ENCODE measurements at regions not wholly inside any gene's neighbourhood (a gene's known extent, or its start where the extent isn't known, plus 50 kb on each side); places are given as distances from the start of the nearest gene placed in this dataset.

DNA sequence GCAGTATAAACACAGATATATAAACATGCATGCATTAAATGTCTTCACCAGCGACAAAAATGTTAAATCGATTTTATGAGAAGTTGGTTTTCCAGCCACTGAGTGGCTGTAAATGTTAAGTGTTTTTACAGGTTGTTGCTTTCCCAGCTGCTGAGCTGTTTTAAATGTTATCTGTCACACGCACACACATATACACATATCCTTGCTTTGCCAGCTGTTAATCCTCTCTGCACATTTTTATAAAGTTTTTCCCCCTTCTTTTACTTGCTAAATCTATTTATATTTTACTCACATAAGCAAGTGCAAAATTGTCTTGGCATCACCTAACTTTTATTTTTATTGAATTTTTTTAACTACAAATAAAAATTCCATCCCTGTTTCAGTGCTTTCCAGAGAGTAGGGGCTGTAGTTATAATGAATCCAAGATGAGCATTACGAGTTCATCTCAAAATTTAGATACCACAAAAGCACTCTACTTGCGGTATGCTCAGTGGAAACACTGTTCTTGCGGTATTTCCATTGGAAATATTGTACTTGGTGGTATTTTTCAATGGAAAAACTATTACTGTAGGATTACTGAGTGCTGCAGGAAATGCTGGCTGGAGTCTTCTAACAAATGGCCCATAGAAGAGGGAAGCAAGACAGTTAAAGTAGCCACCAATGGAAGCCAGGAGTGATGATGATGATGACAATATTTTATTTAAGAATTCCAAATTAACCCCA is 124.9 kb upstream of the KCNJ16 start:
- Mint-ChIP-seq H3K36me3 (ENCODE audit: low read depth) (no peaks in the 10 kb centered on the region), H3K27me3 (peaks cover 7% of the 10 kb centered on the region), H3K4me3 (no peak overlapping the region), H3K27ac (no peak overlapping the region), H3K9me3 (peaks cover 3% of the 10 kb centered on the region), H3K4me1 (no peaks in the 10 kb centered on the region)
- ATAC-seq (replicated peaks) = no peak

DNA sequence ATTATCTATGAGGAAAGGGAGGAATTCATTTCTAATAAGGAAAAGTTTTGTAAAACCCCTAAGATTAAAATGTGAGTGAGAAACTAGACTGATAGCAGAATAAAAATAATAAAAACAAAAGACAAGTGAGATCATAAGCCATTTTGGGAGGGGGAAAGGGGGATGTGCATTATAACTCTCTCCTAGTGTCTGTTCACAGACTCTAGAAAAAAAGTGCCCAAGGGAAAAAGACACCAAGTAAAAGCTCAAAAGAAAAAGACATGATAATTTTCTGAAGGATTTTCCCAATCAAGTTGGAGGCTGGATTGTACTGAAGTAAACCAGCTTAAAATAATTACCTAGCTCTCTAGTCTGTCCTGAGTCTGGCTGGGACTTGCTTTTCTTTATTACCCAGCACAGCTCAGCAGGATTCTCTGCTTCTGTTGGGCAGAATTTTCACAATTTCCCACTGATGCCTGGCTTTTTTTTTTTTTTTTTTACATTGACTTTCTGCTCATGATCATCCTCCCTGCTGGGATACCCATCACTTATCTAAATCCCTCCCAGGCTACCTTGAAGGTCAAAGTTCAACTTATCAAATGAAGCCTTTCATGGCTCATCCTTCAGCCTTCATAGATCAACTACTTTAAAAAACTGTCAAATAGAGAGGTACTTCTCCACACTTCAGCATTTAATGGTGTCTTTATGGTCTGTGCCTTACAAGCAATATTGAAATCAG is 124.2 kb upstream of the KCNJ16 start:
- no peak for ATAC-seq (replicated peaks)
- no peak overlapping the region for H3K4me3 Mint-ChIP-seq
- no peaks in the 10 kb centered on the region for H3K36me3 Mint-ChIP-seq (ENCODE audit: low read depth)
- H3K9me3 Mint-ChIP-seq = peaks cover 3% of the 10 kb centered on the region
- no peak overlapping the region for H3K27ac Mint-ChIP-seq
- H3K4me1 Mint-ChIP-seq = no peaks in the 10 kb centered on the region
- H3K27me3 Mint-ChIP-seq = peaks cover 7% of the 10 kb centered on the region

DNA sequence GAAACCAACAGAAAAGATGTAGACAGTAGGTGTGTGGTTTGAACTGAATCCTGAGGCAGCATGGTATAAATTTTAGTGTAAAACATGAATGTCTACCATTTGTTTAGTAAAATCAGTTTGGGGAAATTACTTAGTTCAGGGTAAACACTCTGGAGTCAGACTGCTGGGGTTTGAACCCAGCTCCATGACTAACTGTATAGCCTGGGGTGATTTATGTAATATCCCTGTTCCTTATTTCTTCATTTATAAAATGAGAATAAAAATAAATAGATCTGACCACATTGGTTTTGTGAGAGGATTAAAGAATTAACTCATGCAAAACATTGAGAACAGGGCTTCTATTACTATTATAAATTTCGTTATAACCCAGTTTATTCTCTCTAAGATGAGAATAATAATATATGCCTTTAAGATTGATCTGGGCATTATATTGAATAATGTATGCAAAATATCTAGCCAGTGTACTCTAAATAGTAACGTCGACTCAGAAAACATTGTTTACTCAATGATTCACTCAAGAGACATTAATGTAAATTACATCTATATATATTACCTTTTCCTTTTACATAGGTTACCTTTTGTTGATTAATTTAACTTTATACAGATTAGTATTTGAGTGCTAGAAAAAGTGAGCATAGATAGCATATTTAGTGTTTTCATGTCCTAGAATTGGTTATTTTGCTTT is 120.6 kb upstream of the KCNJ16 start:
- Mint-ChIP-seq H3K27ac (no peak overlapping the region), H3K4me1 (no peaks in the 10 kb centered on the region), H3K9me3 (peaks cover 3% of the 10 kb centered on the region), H3K36me3 (ENCODE audit: low read depth) (no peaks in the 10 kb centered on the region), H3K4me3 (no peak overlapping the region), H3K27me3 (peaks cover 3% of the 10 kb centered on the region)
- no peak for ATAC-seq (replicated peaks)

DNA sequence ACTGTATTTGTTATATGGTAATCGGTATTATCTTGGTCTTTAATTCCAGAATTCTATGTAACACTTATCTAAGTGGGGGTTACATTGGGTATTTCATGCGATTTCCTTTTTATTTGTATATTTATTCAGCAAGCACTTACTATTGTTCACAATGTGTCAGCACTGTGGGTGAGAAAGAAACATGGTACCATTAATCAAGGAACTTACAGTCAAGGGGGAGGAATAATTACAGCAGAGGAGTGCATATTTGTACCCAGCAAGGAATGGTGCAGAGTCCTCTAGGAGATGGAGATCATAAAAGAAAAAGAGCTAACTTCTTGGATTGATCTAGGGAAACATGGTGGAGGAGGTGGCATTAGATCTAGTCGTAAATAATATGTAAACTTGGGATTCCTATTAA is 117.0 kb upstream of the KCNJ16 start:
- ATAC-seq (replicated peaks) = no peak
- Mint-ChIP-seq H3K4me1 (no peaks in the 10 kb centered on the region), H3K36me3 (ENCODE audit: low read depth) (no peaks in the 10 kb centered on the region), H3K27me3 (no peaks in the 10 kb centered on the region), H3K4me3 (no peak overlapping the region), H3K27ac (no peak overlapping the region), H3K9me3 (no peaks in the 10 kb centered on the region)

DNA sequence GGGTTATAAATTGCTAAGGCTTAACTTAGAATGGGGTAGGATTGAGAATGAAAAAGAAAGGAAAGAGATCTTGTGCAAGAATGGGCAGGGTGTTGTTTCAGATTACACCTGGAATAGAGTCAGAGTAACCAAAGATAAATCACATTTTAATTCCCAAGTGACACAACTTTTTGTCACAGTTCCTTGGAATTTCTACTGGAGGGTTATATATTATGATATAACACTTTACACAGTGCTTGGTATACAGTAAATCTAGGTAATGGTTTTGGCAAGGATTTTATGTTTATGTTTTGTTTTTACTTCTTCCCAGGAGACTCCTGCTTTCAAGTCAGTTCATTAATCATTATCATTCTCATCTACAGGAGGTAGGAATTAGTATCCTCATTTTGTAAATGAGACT is 115.7 kb upstream of the KCNJ16 start:
- H3K27ac Mint-ChIP-seq = no peak overlapping the region
- no peak for ATAC-seq (replicated peaks)
- H3K27me3 Mint-ChIP-seq = no peaks in the 10 kb centered on the region
- H3K36me3 Mint-ChIP-seq (ENCODE audit: low read depth) = no peaks in the 10 kb centered on the region
- no peaks in the 10 kb centered on the region for H3K9me3 Mint-ChIP-seq
- no peak overlapping the region for H3K4me3 Mint-ChIP-seq
- no peaks in the 10 kb centered on the region for H3K4me1 Mint-ChIP-seq

DNA sequence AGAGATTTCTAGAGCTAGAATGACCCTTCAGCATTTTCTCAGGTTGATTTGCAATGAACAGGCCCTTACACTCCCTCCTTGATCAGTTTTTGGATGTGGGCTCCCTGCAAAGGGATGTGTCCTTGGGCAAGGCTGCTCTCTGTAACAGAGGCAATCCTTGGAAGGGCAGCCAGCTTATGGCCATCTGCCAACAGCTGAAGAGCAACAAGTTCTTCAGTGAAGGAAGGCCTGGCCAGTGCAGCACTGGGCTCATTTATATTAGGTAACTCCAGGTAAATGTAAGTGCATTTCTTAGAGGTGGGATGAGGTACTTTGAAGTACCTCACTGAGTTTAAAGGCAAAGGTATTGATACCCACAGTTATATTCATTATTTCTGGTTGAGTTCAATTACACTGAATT is 114.3 kb upstream of the KCNJ16 start:
- Mint-ChIP-seq H3K4me3 (no peak overlapping the region), H3K4me1 (no peaks in the 10 kb centered on the region), H3K27ac (no peak overlapping the region), H3K9me3 (no peaks in the 10 kb centered on the region), H3K36me3 (ENCODE audit: low read depth) (no peaks in the 10 kb centered on the region), H3K27me3 (no peaks in the 10 kb centered on the region)
- ATAC-seq (replicated peaks) = no peak

DNA sequence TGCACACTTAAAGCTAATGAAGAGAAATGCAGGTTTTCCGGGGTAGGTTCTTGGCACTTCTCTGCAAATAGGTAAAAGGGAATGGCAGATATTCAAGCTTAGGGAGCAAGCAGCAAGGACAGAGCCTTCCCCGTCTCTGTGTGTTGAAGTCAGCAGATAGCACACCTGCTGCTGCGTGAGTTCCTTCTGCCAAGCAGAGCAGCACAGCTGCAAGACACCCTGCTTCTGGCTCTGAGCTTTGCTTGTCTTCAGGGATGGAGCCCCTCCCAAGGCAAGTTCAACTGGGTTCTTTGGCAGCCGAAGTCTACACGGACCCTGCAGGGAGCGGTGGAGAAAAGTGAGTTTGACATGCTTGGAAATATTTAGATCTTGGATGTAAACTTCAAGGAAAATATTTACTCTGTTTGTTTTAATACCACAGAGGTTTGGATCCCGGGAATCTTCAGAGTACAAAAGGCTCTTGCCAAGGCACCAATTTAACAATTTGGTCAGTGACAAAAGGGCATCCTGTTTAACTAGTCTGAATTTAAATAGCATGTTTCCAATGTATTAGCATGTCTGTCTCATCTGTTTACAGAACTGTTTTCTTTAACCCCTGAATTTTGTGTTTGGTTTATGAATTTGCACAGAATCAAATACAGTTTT is 113.4 kb upstream of the KCNJ16 start:
- Mint-ChIP-seq H3K4me1 (no peaks in the 10 kb centered on the region), H3K27me3 (no peaks in the 10 kb centered on the region), H3K36me3 (ENCODE audit: low read depth) (no peaks in the 10 kb centered on the region), H3K27ac (no peak overlapping the region), H3K9me3 (no peaks in the 10 kb centered on the region), H3K4me3 (no peak overlapping the region)
- no peak for ATAC-seq (replicated peaks)

DNA sequence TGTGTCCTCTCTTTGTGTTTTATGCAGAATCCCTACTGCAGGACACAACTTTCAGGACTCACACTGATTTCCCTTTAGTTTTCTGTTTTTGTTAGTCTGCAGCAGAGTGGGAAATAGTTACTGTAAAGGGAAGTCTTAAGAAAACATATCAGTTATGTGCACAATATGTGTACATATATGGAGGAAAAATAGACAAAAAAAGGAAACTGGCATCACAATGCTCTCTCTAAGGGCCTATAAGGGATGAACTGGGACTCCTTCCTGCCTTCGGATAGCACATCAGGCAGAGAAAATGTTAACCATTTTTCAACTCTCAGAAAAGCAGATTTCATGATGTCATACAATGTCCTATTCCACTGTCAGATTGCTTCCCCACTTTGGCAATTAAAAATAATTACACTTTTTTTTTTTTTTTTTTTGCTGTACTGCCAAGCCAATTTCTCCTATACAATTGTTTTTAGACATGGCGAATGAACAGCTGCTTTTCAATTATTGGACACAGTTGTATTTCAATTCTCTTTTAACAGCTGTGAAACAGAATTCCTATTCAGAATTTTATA is 112.5 kb upstream of the KCNJ16 start:
- peaks cover 3% of the 10 kb centered on the region for H3K9me3 Mint-ChIP-seq
- H3K4me1 Mint-ChIP-seq = no peaks in the 10 kb centered on the region
- H3K27me3 Mint-ChIP-seq = peaks cover 4% of the 10 kb centered on the region
- ATAC-seq (replicated peaks) = no peak
- H3K36me3 Mint-ChIP-seq (ENCODE audit: low read depth) = no peaks in the 10 kb centered on the region
- H3K27ac Mint-ChIP-seq = no peak overlapping the region
- H3K4me3 Mint-ChIP-seq = no peak overlapping the region

DNA sequence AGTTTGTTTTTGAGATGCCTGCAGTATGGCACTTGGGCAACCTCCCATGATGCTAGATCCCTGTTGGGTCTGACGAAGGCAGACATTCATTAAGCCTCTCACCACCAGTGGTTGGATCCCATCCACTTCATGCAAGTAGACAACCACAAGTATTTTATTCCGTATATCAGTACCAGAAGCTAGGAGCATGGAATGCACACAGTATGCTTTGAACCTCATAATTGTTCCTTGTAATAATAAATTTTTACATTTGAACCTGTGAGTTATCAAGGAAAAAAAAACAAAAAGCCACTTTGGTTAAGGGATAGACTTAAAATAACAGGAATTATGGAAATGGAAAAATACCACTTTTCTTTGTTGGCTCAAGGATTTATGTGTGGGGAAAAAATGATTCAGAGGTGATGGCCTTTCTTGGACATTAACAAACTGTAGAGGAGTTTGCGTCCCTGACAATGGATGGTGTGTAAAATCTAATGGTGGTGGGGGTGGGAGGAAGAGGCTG is 107.1 kb upstream of the KCNJ16 start:
- Mint-ChIP-seq H3K36me3 (ENCODE audit: low read depth) (no peaks in the 10 kb centered on the region), H3K9me3 (peaks cover 3% of the 10 kb centered on the region), H3K27ac (no peak overlapping the region), H3K27me3 (peaks cover 4% of the 10 kb centered on the region), H3K4me1 (no peaks in the 10 kb centered on the region), H3K4me3 (no peak overlapping the region)
- ATAC-seq (replicated peaks) = no peak

DNA sequence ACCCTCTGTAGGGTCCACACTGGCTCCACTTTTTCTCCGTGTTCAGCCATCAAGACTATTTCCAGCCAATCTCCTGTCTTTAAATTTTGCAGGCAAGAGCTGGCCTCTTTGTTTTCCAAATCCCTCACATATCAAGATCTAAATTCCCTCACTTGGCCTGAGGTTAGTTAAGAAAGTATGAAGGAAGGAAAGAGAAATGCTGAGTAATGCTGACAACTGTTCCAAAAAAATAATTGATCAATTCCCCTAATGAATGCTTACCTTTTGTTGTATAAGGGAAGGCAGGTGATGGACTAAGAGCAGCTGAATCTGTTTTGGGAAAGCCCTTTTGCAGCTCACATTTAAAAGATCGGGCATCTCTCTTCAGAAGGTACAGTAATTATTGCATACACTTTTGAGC is 105.1 kb upstream of the KCNJ16 start:
- H3K36me3 Mint-ChIP-seq (ENCODE audit: low read depth) = no peaks in the 10 kb centered on the region
- peaks cover 4% of the 10 kb centered on the region for H3K27me3 Mint-ChIP-seq
- H3K4me1 Mint-ChIP-seq = no peaks in the 10 kb centered on the region
- H3K27ac Mint-ChIP-seq = no peak overlapping the region
- no peak for ATAC-seq (replicated peaks)
- peaks cover 7% of the 10 kb centered on the region for H3K9me3 Mint-ChIP-seq
- H3K4me3 Mint-ChIP-seq = no peak overlapping the region

DNA sequence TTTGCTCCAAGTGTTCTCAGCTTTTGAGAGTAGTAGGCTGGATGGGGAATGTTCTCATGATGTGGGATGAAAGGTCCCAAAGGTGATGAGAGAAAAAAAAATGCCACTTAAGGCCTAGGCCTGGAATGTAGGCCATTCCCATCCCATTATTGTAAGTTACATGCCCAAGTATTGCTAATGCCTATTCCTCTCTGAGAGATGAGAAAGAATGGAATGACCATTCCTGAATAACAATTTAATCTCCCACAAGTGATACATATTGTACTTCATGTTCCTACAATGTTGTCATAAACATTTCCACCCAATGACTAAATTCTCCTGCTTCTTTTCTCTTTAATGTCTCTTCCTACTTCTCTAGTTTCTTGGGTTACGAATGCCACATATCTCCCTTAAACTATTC is 102.8 kb upstream of the KCNJ16 start:
- Mint-ChIP-seq H3K27ac (no peak overlapping the region), H3K9me3 (peaks cover 4% of the 10 kb centered on the region), H3K4me3 (no peak overlapping the region), H3K27me3 (no peaks in the 10 kb centered on the region), H3K36me3 (ENCODE audit: low read depth) (no peaks in the 10 kb centered on the region), H3K4me1 (no peaks in the 10 kb centered on the region)
- no peak for ATAC-seq (replicated peaks)

DNA sequence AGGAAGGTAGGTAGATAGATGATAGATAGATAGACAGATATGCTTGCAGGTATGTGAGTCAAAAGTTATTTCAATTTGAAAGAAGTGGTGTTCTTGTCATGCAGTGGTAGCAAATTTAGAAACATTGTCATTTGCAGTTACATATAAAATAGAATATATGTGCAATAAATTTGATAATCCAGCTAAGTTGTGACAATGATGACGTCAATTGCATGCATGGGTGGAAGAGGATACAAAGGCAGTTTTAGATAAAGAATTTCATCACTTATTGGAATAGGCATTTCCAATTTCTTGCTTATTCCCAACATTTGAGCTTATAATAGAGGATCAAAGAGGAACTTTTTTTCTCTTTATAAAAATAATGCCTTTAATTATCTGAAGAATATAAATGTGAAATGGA is 99.2 kb upstream of the KCNJ16 start:
- Mint-ChIP-seq H3K27ac (no peak overlapping the region), H3K27me3 (no peaks in the 10 kb centered on the region), H3K4me3 (no peak overlapping the region), H3K9me3 (peaks cover 4% of the 10 kb centered on the region), H3K4me1 (no peaks in the 10 kb centered on the region), H3K36me3 (ENCODE audit: low read depth) (no peaks in the 10 kb centered on the region)
- no peak for ATAC-seq (replicated peaks)

DNA sequence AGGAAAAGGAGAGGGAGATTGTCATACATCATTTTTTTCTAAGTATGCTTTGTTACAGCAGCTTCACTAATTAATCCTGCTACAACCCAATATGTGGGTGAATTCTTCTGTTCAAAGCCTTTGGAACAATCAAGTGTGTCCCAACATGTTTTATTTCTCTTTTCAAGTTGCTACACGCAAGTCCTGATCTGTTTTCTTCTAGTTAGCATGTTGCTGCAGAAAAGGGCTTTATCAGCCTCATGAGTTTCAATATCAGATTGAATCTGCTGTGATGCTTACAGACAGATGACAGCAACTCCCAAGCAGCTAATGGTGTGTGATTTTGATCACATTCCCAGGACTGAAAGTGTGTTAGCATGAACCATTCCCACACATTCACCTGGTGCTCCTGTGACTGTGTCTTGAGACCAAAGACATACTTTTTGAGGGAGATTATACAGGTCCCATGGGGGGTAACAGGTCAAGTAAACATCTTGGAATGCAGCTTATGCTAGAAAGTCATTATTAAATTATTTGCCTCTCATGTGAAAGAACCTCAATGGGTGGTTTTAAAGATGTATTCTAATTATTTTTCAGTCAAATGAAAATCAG is 96.9 kb upstream of the KCNJ16 start:
- Mint-ChIP-seq H3K27ac (no peak overlapping the region), H3K27me3 (no peaks in the 10 kb centered on the region), H3K4me3 (no peak overlapping the region), H3K4me1 (no peaks in the 10 kb centered on the region), H3K9me3 (peaks cover 4% of the 10 kb centered on the region), H3K36me3 (ENCODE audit: low read depth) (no peaks in the 10 kb centered on the region)
- no peak for ATAC-seq (replicated peaks)

DNA sequence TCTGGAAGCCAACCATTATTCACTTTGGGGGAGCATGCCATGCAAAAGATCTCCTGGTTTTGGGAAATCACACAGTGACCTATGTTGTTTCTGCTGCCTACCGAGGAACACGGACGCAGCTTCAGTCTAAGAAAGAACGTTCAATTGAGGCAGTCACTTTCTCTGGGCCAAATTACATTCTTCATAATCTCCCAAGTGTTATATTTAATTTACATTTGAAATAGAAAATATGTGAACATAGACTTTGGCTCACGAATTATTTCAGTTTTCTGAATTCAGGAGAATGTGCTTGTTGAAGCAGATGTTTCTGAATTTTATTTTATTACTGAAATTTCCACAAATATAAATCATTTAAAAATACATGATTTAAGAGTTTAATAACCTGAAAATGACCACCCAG is 93.6 kb upstream of the KCNJ16 start:
- Mint-ChIP-seq H3K27me3 (no peaks in the 10 kb centered on the region), H3K4me1 (no peaks in the 10 kb centered on the region), H3K27ac (no peak overlapping the region), H3K4me3 (no peak overlapping the region), H3K9me3 (no peaks in the 10 kb centered on the region), H3K36me3 (ENCODE audit: low read depth) (no peaks in the 10 kb centered on the region)
- ATAC-seq (replicated peaks) = no peak
